HL-60 (cell line): ENCODE measurements at regions not wholly inside any gene's neighbourhood (a gene's known extent, or its start where the extent isn't known, plus 50 kb on each side); places are given as distances from the start of the nearest gene placed in this dataset.

Experiments
- CTCF ChIP-seq: IDR thresholded peaks from one replicate; pipeline ENCODE4 v1.5.1; 2011; ENCODE audit warnings: low read length, control low read depth, inconsistent platforms; ENCODE audit not compliant: insufficient read depth
- GABPA ChIP-seq: IDR thresholded peaks from 2 replicates; pipeline ENCODE4 v1.6.1; 2012; ENCODE audit warnings: low read depth
- POLR2AphosphoS5 ChIP-seq: IDR thresholded peaks from 2 replicates; pipeline ENCODE4 v1.6.1; 2012; ENCODE audit warnings: low read depth
- REST ChIP-seq: IDR thresholded peaks from 2 replicates; pipeline ENCODE4 v1.6.1; 2012; ENCODE audit warnings: low read depth; ENCODE audit not compliant: insufficient replicate concordance

GRCh38 chr2:10972683-10973433 lies 61.1 kb downstream of the KCNF1 start:
- TF ChIP-seq REST: no peak
- TF ChIP-seq CTCF: no peak
- TF ChIP-seq POLR2AphosphoS5: no peak
- no peak for TF ChIP-seq GABPA
